Amniotic epithelial cell (primary cell): ENCODE measurements at regions not wholly inside any gene's neighbourhood (a gene's known extent, or its start where the extent isn't known, plus 50 kb on each side); places are given as distances from the start of the nearest gene placed in this dataset.
"Not testable (repeated sequence)": the region's sequence is repeated elsewhere in the genome, so short reads cannot be mapped to it uniquely, and the experiment has no call there.

ENCODE experiments used
- DNase-seq: peaks from one replicate; pipeline ENCODE4 v3.0.0-alpha.2; 2010; ENCODE audit warnings: low read depth

DNA sequence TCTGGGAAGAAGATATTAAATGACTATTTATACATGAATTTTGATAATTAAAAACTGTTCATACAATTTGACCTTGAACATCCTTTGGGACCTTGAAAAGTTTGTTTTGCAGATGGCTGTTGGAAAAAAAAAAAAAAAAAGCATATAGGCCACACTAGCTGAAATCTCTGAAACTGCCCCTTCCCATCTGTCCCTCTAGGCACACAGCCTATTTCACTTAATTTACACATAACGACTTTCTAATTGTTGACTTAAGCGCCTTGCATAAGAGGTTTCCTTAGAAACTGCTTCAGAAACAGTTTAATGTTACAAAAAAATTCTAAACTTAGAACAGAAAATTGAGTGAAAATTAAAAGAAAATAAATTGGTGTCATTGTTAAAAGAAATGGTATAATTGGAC is 131.0 kb downstream of the COX18 start:
- no peak for DNase-seq

DNA sequence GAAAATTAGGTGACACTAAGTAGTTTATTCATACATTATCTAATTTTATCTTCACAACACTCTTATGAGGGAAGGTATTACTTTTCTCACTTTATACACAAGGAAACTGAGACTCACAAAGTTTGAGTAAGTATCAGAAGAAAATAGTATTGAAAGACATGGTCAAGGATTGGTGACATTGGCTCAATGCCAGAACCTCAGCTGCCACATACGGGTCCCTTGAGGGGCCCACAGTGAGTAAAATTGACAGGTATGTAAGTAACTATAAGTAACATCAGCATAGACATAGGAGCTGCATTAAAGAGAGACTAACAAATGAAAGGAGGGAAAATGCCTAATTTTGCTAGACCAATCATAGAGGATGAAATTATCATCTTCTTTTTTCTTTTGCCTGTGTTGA is 134.1 kb downstream of the COX18 start:
- no peak for DNase-seq

DNA sequence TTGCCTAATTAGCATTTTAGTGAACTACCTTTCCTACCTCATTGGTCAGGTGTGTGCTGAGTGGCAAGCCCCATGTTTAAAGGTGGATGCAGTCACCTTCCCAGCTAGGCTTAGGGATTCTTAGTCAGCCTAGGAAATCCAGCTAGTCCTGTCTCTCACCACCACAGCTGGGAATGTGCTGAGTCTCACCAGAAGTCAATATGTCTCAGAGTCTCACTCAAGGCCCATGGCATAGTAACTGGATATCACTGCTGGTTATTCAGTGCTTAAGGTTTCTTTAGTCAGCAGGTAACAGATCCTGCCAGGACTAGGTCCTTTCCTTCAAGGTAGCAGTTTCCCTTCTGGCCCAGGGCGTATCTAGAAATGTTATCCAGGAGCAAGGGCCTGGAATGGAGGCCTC is 136.5 kb downstream of the COX18 start:
- no peak for DNase-seq

DNA sequence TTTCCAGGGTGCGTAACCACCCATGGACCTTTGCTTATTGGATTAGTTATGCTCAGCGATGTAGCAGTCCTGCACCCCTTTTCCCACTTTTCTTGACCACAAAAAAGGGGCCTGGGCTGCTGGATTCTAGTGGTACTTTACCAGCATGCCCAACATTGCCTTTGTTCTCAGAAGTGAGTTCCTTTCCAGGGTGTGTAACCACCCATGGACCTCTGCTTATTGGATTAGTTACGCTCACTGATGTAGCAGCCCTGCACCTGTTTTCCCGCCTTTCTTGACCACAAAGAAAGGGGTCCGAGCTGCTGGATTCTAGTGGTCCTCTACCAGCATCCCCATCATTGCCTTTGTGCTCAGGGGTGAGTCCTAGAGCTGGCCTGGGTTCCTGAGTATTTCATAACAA is 138.2 kb downstream of the COX18 start:
- no peak for DNase-seq

DNA sequence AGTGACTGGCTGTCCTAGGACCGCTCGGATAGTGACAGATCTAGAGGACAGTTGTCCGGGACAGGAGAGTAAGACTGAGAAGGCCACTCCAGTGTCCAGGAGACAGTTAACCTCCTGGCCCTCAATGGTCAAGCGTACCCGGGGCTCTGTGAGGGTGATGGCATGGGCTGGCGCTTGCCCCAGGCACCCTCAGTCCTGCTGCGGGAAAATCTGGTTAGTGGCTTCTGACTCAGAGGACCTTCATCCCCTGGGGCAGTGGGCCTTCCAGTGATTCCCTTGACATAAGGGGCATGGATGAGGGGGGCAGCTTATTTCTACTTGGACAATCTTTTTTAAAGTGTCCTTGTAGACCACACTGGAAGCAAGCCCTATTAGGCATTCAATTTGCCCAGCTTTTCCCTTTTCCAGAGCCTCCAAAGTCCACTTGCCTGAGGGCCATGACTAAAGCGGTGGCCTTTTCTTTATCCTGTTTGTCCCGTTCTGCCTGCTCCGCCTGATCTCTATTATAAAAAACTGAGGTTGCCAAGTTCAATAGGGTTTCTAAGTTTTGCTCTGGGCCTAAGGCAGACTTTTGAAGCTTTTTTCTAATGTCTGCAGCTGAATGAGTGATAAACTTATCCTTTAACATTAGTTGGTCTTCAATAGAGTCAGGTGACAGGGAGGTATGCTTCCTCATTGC is 139.8 kb downstream of the COX18 start:
- not testable (repeated sequence) for DNase-seq

DNA sequence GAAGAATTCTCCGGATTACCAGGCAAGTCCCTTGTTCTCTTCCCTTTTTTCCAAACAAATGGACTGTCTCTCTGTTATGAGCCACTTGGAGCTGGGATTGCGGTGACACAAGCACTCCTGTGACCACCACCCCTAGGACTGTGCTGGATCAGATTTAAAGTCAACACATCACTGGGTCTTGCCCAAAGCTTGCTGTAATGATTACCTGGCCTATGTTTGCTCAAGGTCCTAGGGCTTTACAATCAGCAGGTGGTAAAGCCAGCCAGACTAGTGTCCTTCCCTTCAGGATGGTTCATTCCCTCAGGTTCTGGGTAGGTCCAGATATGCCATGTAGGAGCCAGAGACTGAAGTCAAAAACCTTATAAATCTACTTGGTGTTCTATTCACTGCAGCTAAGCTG is 144.7 kb downstream of the COX18 start:
- no peak for DNase-seq

DNA sequence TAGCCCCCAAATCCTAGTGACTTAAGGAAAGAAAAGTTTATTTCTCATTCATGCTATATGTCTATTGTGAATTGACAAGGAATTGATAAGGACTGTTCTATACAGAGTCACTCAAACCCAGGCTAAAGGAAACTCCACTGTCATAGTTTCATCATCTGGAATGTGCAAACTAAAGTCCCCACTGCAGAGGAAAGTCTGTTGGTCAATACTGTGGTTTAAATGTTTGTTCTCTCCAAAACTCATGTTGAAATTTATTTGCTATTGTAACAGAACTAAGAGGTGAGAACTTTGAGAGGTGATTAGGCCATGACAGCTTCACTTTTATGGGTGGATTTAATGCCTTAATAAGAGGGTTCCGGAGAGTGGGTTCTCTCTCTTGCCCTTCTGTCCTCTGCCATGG is 149.6 kb downstream of the COX18 start:
- peak; percentile 31 for DNase-seq

DNA sequence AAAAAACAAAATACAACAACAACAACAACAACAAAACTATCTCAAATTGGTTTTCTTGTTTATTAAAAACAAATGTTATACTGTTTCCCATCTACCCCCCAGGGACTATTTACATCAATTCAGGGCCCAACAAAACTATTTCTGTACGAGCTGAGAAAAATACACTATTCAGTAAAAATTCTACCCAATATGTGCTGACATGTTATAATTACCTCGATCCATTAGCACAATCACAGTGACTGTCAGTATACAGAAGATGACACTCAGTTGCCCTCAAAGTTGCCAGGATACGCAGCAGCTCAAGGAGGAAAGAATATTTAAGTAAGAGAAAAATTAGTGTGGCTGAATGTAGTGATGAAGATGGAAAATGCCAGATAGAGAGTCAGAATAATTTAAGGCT is 150.1 kb downstream of the COX18 start:
- DNase-seq: no peak

DNA sequence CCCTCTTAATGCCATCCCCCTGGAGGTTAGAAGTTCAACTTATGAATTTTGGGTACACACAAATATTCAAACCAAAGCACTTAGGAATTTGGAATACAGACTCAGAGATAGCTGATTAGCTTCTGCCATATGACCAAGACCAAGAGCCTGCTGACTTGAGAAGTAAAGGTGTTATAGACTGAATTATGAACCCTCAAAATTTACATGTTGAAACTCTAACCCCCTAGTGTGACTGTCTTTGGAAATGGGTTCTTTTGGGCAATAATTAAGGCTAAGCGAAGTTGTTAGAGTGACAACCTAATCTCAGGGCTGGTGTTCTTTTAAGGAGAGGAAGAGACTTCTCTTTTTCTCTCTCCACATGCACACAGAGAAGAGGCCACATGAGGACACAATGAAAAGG is 151.2 kb downstream of the COX18 start:
- no peak for DNase-seq

DNA sequence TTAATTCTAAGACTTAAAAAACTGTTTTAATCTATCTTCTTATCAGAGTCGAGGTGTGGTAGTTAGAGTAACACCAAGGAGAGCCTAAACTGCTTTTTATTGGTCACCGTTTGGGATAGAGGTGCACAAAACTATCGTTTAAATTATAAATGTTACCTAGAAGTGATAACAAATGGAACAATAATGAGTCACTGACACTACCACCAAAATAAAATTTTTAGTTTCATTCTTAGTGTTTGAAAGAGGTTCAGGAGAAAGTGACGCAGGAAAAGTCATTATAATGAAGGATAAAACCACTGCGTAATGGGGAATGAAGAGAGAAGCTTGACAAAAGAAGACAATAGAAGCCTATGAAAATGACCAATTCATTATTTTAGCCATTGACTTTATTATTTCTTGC is 158.2 kb downstream of the COX18 start:
- DNase-seq: no peak

DNA sequence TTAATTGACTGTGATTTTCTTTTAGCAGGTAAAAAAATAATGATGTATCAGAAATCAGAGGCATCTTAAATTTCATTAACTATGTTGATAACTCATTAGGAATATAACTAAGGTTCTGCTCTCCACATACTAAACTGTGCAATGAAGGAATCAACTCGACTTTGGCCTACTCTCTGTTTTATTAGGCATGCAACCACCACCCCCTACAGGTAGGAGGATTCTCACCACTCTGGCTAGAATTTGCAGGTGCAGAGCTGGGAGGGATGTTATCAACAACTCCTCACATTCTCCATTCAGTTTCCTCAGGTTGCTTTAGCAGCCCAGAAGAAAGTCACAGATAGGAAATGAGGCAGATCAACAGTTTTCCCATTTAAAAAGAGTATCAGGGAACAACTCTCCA is 160.1 kb downstream of the COX18 start:
- peak; percentile 44 for DNase-seq

DNA sequence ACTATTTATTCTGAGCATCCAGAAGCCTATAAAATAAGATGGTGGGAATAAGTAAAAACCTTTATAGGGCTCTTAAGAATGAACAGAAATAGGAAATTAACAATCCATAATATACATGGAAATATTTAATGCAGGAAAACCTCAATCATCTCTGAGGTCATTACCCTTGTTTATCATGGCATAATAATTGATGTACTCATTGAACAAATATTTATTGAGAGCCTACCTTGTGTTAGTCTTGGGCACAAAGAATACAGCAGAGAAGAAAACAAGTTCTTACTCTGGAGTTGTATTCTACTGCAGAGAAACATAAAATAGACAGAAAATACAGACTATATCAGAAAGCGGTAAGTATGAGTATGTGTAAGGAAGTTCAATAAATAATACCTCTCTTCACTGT is 167.2 kb downstream of the COX18 start:
- DNase-seq: no peak

DNA sequence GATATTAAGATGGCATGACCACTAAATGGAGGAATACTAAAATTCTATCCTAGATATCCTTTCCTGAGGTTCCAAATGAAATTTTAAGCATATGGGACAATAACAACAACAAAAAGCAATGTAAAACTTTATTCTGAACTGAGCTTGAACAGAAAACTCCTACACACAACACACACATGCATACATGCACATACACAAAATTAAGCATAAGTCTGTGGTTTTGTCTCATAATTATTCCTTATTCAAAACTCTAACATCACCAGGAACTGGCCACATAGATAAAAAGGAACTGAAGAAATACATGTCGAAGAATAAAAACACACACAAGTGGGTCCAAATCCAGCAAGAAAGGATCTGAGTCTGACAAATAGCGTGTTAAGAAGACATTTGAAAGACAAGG is 168.0 kb downstream of the COX18 start:
- no peak for DNase-seq

DNA sequence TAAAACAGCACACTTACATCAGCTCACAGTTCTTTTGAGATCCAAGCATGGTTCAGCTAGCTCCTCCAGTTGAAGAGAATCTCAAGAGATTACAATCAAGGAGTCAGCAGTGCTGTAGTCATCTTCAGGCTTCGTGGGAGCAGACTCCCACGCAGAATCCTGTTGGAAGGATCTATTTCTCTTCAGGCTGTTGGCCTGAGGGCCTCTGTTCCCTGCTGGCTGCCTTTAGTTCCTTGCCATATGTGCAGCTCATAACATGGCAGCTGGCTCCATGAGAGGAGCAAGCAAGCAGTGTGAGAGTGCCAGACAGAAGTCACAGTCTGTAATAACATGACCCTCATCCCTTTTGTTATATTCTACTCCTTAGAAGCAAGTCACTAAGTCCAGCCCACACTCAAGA is 168.6 kb downstream of the COX18 start:
- peak; percentile 79 for DNase-seq

DNA sequence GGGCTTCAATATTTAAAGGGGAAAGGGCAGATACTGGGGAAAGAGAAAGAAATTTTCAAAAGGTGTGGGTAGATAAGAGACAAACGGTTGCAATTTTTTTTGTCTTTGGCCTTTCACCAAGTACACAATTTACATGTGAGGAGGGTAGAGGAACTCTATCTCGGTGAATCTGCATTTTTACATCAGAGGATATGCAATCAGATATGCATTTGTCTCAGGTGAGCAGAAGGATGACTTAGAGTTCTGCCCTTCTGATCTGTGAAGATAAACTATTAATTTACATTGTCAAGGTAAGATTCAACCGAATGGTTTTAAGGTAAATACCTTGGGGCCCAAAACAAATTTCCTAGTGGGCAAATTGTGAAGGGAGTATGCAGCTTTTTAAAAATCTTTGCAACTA is 169.9 kb downstream of the COX18 start:
- DNase-seq: no peak

DNA sequence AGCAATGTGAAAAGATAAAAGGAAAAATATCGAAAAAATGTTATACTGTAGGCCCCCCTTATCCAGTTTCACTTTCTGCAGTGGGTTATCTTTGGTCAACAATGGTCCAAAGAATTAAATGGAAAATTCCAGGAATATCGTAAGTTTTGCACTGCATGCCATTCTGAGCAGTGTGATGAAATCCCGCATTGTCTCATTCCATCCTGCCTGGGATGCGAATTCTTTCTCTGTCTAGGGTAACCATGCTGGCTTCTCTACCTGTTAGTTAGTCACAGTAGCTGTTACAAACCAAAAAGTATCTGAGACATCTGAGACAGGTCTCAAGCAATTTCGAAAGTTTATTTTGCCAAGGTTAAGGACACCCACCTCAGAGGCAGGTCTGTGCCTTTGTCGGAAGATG is 170.3 kb downstream of the COX18 start:
- peak; percentile 54 for DNase-seq

DNA sequence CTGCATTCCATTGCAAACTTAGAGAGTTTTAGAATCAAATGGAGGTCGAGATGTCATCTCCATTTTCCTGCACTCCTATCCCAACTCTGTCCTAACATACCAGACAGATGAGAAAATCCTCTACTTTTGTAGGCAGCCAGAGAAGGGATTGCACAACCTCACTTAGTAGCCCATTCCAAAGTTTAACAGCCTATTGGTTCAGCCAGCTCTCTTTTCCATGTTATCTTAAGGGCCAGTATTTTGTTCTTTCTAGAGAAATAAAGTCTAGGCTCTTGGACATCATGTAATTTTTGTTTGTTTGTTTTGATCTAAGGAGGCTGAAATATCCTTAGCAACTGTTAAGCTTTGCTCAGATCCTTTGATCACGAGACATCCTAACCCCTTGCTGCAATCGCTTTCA is 173.0 kb downstream of the COX18 start:
- peak; percentile 96 for DNase-seq

DNA sequence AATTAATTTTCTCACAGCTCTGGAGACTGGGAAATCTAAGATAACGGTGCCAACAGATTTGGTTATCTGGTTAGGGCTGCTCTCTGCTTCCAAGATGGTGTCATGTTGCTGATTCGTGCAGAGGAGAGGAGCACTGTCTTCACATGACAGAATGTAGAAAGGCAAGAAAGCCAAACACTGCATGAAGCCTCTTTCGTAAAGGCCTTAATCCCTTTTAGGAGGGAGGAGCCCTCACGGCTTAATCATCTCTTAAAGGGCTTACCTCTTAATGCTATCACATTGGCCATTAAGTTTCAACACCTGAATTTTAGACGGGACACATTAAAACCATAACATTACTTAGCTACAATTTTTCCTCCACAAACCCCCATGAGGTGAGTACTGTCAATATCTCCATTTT is 174.1 kb downstream of the COX18 start:
- peak; percentile 87 for DNase-seq

DNA sequence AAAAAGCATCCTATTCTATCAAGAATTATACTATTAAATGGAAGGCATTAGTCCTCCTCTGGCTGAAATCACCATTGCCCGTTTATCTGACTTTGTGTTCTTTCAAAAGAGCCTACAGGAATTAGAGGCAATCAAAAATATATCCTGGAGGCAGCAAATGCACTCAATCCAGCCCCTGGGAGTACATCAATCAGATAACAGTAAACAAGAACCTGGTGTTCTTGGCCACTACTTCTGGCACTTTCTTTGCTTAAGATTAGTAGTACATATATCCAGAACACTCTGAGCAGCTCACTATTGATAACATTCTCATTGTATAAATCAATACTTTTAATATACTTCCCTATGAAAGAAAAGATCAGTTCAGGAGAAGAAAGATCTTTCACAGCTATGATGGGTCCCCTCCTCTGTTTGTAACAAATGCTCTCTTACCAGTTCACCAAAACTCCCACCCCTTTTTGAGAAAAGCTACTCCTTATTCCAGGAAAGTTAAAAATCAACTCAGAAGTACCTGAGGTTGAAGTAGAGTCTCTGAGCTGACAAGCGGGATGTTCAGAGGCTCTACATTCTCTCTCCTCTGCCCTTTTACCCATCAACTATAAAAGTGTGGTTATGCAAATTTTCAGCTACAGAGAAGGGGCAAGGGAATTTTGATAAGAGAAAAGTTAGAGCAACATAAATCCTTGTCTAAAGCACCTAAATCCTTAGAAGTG is 176.0 kb downstream of the COX18 start:
- peak; percentile 68 for DNase-seq

DNA sequence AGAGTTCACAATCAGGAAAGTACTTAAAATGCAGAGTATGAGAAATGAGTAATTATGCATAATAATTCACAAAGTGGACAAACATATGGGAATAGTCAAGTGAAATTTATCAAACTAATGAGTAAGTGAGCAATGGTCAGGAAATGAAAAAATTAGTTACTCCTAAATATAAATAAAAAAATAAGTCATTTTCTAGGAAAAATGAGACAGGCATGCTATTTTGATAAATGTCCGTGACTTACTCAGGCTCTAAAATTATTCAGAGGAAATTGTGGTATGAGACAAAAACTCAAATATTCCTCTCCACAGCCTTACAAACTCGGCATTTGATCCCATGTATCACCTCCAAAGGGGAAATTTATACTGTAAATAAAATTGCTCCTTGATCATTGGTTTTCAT is 181.2 kb downstream of the COX18 start:
- no peak for DNase-seq

DNA sequence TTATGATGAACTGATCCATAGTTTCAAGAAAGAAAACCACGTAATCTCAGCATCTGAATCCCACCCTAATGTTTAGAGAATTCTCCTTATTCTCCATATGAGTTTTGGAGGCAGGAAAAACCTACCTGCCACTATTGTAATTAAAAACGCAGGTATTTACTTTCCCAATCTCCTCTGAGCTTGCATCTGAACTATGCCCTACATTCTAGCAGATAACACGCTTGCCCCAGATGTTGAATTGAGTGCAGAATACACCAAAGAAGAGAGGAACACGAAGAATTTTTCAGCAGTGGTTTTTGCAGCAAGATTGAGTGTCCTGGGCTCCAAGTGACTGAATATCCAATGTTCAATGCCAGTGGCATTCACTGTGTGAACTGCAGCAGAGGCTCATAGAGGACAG is 182.4 kb downstream of the COX18 start:
- no peak for DNase-seq

DNA sequence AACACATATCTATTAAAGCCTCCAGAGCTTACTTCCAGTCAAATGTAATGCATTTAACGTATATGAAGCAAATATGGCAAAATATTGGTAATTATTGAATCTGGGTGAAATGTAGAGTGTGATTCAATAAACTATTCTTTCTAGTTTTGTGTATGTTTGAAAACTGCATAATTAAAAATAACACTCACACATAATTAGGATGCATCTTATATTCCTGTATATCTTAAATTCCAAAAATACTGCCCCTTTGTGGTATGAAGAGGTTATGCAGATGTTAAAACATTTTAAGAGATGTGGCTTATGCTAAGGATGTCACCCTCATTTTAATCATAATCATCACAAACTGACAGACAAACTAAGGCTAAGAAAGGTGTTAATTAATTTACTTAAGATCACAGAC is 182.9 kb downstream of the COX18 start:
- DNase-seq: no peak

DNA sequence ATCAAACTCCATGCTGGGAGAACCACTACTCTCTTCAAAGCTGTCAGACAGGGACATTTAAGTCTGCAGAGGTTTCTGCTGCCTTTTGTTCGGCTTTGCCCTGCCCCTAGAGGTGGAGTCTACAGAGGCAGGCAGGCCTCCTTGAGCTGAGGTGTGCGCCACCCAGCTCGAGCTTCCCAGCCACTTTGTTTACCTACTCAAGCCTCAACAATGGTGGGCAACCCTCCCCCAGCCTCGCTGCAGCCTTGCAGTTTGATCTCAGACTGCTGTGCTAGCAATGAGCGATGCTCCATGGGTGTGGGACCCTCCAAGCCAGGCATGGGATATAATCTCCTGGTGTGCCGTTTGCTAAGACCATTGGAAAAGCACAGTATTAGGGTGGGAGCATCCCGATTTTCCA is 185.3 kb downstream of the COX18 start:
- not testable (repeated sequence) for DNase-seq

DNA sequence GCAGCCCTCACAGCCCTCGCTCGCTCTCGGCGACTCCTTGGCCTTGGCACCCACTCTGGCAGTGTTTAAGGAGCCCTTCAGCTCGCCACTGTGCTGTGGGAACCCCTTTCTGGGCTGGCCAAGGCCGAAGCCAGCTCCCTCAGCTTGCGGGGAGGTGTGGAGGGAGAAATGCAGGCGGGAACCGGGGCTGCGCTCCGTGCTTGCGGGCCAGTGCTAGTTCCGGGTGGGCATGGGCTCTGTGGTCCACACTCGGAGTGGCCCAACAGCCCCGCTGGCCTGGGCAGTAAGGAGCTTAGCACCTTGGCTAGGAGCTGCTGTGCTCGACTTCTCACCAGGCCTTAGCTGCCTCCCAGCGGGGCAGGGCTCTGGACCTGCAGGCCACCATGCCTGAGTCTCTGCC is 192.6 kb downstream of the COX18 start:
- no peak for DNase-seq
